GM12878 (cell line): ENCODE measurements at regions not wholly inside any gene's neighbourhood (a gene's known extent, or its start where the extent isn't known, plus 50 kb on each side); places are given as distances from the start of the nearest gene placed in this dataset.

Experiments used
- ATAC-seq: fragments of 200-7000 bp; cut with Tn5 transposase; 3 replicates; pipeline ENCODE4 v1.9.1; 2020; ENCODE audit warnings: mild to moderate bottlenecking, moderate library complexity
- BruUV-seq: library from RNA; stranded (reverse); fragments of 400-500 nt; replicated peaks from 2 replicates; lab custom pipeline; 2021; lab: Mats Ljungman, UMichigan
- CTCF ChIA-PET: fragments of 300-600 bp; sonication (Branson Sonifier 250); formaldehyde crosslinking; extraction: SDS; loops from one replicate; lab custom pipeline; 2021; ENCODE audit warnings: inconsistent platforms; lab: Yijun Ruan, JAX
- POLR2A ChIA-PET: fragments of 350-600 bp; formaldehyde crosslinking; extraction: SDS; loops from one replicate; lab custom pipeline; 2021; ENCODE audit warnings: inconsistent platforms; lab: Charles Lee
- RAD21 ChIA-PET: fragments of 300-600 bp; sonication (Branson Sonifier 250); formaldehyde crosslinking; loops from one replicate; lab custom pipeline; 2023; ENCODE audit warnings: antibody characterized with exemption; ENCODE audit not compliant: unreplicated experiment; lab: Charles Lee
- SMC1A ChIA-PET: fragments of 300-600 bp; sonication (Branson Sonifier 250); formaldehyde crosslinking; loops from one replicate; lab custom pipeline; 2023; ENCODE audit not compliant: unreplicated experiment, uncharacterized antibody; lab: Charles Lee
- DNase-seq: peaks from one replicate; pipeline ENCODE4 v3.0.0-alpha.2; 2011; ENCODE audit warnings: low read depth, low spot score
- FAIRE-seq: peaks from 3 replicates; lab custom pipeline; 2011; peaks lifted over from hg19 to GRCh38; lab: Jason Lieb, UNC
- H2AFZ ChIP-seq: 2 replicates; pipeline ENCODE4 v1.6.0; 2011; ENCODE audit warnings: low read depth, low read length, control low read depth; ENCODE audit not compliant: control insufficient read depth
- H3K27ac ChIP-seq: 2 replicates; pipeline ENCODE4 v1.5.1; 2011; ENCODE audit warnings: control low read depth; ENCODE audit not compliant: control insufficient read depth, insufficient read depth
- H3K27me3 ChIP-seq, 2 experiments: replicated peaks in 1 of 2; 2 replicates each; pipeline versions ENCODE4 v1.6.0 to v1.6.1; 2011; ENCODE audit warnings: low read length in 1 of 2; ENCODE audit not compliant: control insufficient read depth in 2 of 2, insufficient read depth in 2 of 2
- H3K36me3 ChIP-seq, 2 experiments: 2 replicates each; pipeline ENCODE4 v1.5.1; 2011; ENCODE audit warnings: low read length in 1 of 2; ENCODE audit not compliant: control insufficient read depth in 2 of 2, insufficient read depth in 2 of 2
- H3K4me1 ChIP-seq: 2 replicates; pipeline ENCODE4 v1.6.1; 2011; ENCODE audit warnings: mild to moderate bottlenecking, low read length, moderate library complexity, mixed read lengths; ENCODE audit not compliant: control insufficient read depth, insufficient read depth
- H3K4me2 ChIP-seq: 2 replicates; pipeline ENCODE4 v1.6.0; 2011; ENCODE audit warnings: control low read depth; ENCODE audit not compliant: control insufficient read depth, insufficient read depth
- H3K4me3 ChIP-seq: fragments of 200-600 bp; sonication (generic); 2 replicates; pipeline ENCODE4 v1.5.1; 2016
- H3K79me2 ChIP-seq: 2 replicates; pipeline ENCODE4 v1.6.0; 2011; ENCODE audit warnings: low read length; ENCODE audit not compliant: control insufficient read depth, insufficient read depth
- H3K9ac ChIP-seq: 2 replicates; pipeline ENCODE4 v1.8.0; 2011; ENCODE audit warnings: low read length, control low read depth, mixed read lengths; ENCODE audit not compliant: control insufficient read depth, insufficient read depth
- H3K9me3 ChIP-seq: replicated peaks from 3 replicates; pipeline ENCODE4 v1.5.1; 2011; ENCODE audit warnings: mild to moderate bottlenecking, low read length; ENCODE audit not compliant: control insufficient read depth, insufficient read depth
- H4K20me1 ChIP-seq: 2 replicates; pipeline ENCODE4 v1.6.0; 2011; ENCODE audit not compliant: control insufficient read depth, insufficient read depth
- MTA3 ChIP-seq: IDR thresholded peaks from 2 replicates; pipeline ENCODE4 v1.6.1; 2012; ENCODE audit warnings: low read length, inconsistent platforms, borderline replicate concordance
- MYC ChIP-seq: IDR thresholded peaks from 2 replicates; pipeline ENCODE4 v1.6.1; 2011; ENCODE audit warnings: mild to moderate bottlenecking, low read length, moderate library complexity, inconsistent platforms; ENCODE audit not compliant: insufficient read depth, insufficient replicate concordance, insufficient read length, severe bottlenecking
- NFYA ChIP-seq: IDR thresholded peaks from 2 replicates; pipeline ENCODE4 v1.6.1; 2011; ENCODE audit warnings: low read depth, mild to moderate bottlenecking, low read length, improper control_type of control experiment, borderline replicate concordance
- POU2F2 ChIP-seq: IDR thresholded peaks from 3 replicates; pipeline ENCODE4 v1.6.1; 2011; ENCODE audit warnings: low read depth, mild to moderate bottlenecking, low read length, borderline replicate concordance
- RBBP5 ChIP-seq: fragments of 200-600 bp; sonication (generic); conservative IDR thresholded peaks from 2 replicates; pipeline ENCODE4 v1.6.1; 2016
- SMAD1 ChIP-seq: fragments of 450-650 bp; IDR thresholded peaks from 2 replicates; pipeline ENCODE4 v1.6.1; 2018; ENCODE audit warnings: mild to moderate bottlenecking, low read depth; ENCODE audit not compliant: partially characterized antibody
- TBL1XR1 ChIP-seq: IDR thresholded peaks from 2 replicates; pipeline ENCODE4 v1.6.1; 2012; ENCODE audit warnings: low read depth, low read length, improper control_type of control experiment
- ZNF217 ChIP-seq: fragments of 450-650 bp; IDR thresholded peaks from 2 replicates; pipeline ENCODE4 v1.6.1; 2017; ENCODE audit warnings: antibody characterized with exemption, mild to moderate bottlenecking
- WGBS: methylation state at CpG from one replicate; pipeline ENCODE4 v1.1.6; 2016; ENCODE audit warnings: low lambda C conversion rate; ENCODE audit not compliant: insufficient replicate concordance, insufficient coverage; ENCODE audit errors: missing lambda C conversion rate; 5-methylcytosine and 5-hydroxymethylcytosine counted together
- in situ Hi-C: fragments of 300-500 bp; cut with MboI; formaldehyde crosslinking; loops from 9 replicates; pipeline ENCODE4 v1.14.3; 2018; ENCODE audit warnings: mixed read lengths
- intact Hi-C: fragments of 100-400 bp; cut with micrococcal nuclease; formaldehyde crosslinking; loops from one replicate; pipeline ENCODE4 v1.14.2; 2022; ENCODE audit not compliant: unreplicated experiment
- TF ChIP-seq, protein P1 (sequence below): fragments of 450-650 bp; IDR thresholded peaks from 2 replicates; pipeline ENCODE4 v1.6.1; 2017; ENCODE audit warnings: mild to moderate bottlenecking, low read depth, inconsistent platforms; ENCODE audit not compliant: poor library complexity, severe bottlenecking
- TF ChIP-seq, protein P2 (sequence below): fragments of 450-650 bp; IDR thresholded peaks from 2 replicates; pipeline ENCODE4 v1.6.1; 2017; ENCODE audit warnings: antibody characterized with exemption, mild to moderate bottlenecking, moderate library complexity

GRCh38 chr11:70910835-70911234 lies 341.5 kb downstream of the SHANK2 start:
- Histone ChIP-seq H2AFZ (no peak overlapping the region), H3K4me3 (no peak overlapping the region), H3K4me1 (no peaks in the 10 kb centered on the region), H4K20me1 (no peaks in the 10 kb centered on the region), H3K9ac (no peak overlapping the region), H3K27ac (no peak overlapping the region), H3K9me3 (no peaks in the 10 kb centered on the region; the same call in 2 of the 3 replicates), H3K4me2 (no peak overlapping the region), H3K79me2 (no peaks in the 10 kb centered on the region), H3K27me3 (no peaks in the 10 kb centered on the region; a peak in 1 of 4 replicates), H3K36me3 (no peaks in the 10 kb centered on the region)
- FAIRE-seq (no peak), DNase-seq (no peak), ATAC-seq (no peak)
- in situ Hi-C loops (no loop called here), intact Hi-C loops (no loop called here)
- RAD21 ChIA-PET, result no interaction called here
- SMC1A ChIA-PET, result no interaction called here
- POLR2A ChIA-PET, result no interaction called here
- no TSS peak for BruUV-seq
- TF ChIP-seq MYC (no peak), NFYA (no peak), ZNF217 (no peak), MTA3 (no peak), POU2F2 (no peak), TBL1XR1 (no peak), SMAD1 (no peak), RBBP5 (no peak)
- TF ChIP-seq, protein P1, sequence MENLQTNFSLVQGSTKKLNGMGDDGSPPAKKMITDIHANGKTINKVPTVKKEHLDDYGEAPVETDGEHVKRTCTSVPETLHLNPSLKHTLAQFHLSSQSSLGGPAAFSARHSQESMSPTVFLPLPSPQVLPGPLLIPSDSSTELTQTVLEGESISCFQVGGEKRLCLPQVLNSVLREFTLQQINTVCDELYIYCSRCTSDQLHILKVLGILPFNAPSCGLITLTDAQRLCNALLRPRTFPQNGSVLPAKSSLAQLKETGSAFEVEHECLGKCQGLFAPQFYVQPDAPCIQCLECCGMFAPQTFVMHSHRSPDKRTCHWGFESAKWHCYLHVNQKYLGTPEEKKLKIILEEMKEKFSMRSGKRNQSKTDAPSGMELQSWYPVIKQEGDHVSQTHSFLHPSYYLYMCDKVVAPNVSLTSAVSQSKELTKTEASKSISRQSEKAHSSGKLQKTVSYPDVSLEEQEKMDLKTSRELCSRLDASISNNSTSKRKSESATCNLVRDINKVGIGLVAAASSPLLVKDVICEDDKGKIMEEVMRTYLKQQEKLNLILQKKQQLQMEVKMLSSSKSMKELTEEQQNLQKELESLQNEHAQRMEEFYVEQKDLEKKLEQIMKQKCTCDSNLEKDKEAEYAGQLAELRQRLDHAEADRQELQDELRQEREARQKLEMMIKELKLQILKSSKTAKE, result no peak
- TF ChIP-seq, protein P2, sequence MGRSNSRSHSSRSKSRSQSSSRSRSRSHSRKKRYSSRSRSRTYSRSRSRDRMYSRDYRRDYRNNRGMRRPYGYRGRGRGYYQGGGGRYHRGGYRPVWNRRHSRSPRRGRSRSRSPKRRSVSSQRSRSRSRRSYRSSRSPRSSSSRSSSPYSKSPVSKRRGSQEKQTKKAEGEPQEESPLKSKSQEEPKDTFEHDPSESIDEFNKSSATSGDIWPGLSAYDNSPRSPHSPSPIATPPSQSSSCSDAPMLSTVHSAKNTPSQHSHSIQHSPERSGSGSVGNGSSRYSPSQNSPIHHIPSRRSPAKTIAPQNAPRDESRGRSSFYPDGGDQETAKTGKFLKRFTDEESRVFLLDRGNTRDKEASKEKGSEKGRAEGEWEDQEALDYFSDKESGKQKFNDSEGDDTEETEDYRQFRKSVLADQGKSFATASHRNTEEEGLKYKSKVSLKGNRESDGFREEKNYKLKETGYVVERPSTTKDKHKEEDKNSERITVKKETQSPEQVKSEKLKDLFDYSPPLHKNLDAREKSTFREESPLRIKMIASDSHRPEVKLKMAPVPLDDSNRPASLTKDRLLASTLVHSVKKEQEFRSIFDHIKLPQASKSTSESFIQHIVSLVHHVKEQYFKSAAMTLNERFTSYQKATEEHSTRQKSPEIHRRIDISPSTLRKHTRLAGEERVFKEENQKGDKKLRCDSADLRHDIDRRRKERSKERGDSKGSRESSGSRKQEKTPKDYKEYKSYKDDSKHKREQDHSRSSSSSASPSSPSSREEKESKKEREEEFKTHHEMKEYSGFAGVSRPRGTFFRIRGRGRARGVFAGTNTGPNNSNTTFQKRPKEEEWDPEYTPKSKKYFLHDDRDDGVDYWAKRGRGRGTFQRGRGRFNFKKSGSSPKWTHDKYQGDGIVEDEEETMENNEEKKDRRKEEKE, result no peak
- CTCF ChIA-PET, result no interaction called here
- WGBS, result 30% methylated on average over 7 of the region's 7 CpGs
